ENCODE measurements at regions not wholly inside any gene's neighbourhood (a gene's known extent, or its start where the extent isn't known, plus 50 kb on each side); places are given as distances from the start of the nearest gene placed in this dataset.

- TF ChIP-seq POLR2AphosphoS5 (IDR thresholded peaks at IDR 0.05; ENCODE audit: low read depth, low read length): no peak
- no peak for TF ChIP-seq TAF1 (IDR thresholded peaks at IDR 0.05; ENCODE audit: borderline replicate concordance, insufficient read depth, low read length)
Measured at GRCh38 chr15:95043933-95044313, 812.6 kb downstream of the MCTP2 start.

All from PFSK-1 (cell line).